CD4-positive, alpha-beta T cell treated with Interleukin-4 for 4 hours (primary cell): ENCODE measurements at regions not wholly inside any gene's neighbourhood (a gene's known extent, or its start where the extent isn't known, plus 50 kb on each side); places are given as distances from the start of the nearest gene placed in this dataset.
A peak's percentile ranks its signal among the peaks of the same experiment; 100 is the strongest.

Source experiments
- DNase-seq: peaks from one replicate; pipeline ENCODE4 v3.0.0-alpha.2; 2020

DNA sequence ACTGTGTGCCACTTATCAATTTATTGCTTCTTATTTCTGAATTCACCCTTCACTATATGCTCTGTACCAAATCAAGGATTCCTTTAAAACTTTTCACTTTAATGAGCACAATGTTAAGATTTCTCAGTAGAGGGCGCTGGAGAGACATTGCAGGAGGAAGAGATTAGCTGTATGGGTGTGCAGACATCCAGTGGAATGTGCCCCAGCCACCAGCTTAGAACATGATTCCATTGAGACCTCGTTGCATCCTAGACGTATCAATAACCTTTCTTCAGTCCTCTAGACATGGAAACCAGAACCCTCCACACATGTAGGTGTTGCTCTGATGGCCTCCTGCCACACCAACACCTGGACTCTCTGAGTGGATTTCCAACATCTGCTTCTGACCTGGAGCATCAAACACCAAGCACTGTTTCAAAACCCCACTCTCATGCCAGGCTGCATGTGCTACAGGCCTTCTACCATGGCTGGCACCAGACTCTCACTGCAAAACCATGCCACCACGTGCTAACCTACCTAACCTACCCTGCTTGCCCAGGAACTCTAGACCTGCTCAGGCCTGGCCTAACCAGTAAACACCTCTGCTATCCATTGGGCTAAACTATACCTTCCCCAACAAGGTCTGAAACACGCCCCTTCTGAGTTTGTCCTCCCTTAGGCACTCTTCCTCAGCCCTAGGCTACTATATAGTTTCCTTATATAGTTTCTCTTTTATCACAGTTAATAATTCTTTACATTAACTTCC lies 633.2 kb upstream of the PKDCC start:
- DNase-seq = peak; percentile 2

DNA sequence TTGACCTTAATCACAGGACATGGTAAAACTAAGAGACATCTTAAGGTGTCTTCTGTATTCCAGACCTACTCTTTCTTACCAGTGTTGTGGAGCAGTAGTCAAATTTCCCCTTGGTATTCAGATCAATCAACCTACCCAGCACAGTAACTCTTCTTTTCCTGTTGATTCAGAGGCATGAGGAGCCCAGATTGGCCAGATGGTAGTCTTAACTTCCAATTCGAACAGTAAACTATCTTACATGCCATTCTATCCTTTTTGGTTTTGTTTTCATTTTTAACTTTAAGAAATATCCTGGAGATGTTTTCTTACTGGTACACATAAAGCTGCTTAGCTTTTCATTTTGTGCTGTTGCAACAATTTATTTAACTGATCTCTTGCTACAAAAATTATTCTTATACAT lies 630.3 kb upstream of the PKDCC start:
- no peak for DNase-seq

DNA sequence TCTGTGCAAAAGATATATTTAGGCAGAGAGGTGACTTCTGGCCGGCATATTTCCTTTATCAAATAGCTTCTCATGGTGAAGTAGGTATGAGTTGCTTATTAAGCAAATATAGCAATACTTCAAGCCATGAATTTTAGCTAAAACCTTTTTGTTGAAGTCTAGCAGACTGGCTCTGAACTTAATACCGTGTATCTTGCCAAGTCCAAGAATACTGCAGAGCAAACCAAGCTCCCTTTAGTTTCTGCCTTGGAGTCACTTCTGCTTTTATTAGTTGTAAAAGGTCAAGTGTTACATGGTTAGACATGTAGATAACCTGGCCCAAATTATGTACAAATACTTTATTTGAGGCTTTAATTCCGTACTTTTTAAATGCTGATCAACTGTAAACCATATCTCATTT lies 627.6 kb upstream of the PKDCC start:
- no peak for DNase-seq

DNA sequence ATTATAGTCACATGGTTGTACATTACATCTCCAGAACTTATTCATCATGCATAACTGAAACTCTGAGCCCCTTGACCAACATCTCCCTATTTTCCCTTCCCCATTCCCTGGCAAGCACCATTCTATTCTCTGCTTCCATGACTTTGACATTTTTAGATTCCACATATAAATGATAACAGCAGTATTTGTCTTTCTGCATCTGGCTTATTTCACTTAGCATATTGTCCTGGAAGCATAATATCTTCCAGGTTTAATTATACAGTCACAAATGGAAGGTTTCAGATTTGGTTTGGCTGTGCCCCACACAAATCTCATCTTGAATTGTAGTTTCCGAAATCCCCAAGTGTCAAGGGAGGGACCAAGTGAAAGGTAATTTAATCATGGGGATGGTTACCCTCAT lies 626.9 kb upstream of the PKDCC start:
- DNase-seq = no peak

DNA sequence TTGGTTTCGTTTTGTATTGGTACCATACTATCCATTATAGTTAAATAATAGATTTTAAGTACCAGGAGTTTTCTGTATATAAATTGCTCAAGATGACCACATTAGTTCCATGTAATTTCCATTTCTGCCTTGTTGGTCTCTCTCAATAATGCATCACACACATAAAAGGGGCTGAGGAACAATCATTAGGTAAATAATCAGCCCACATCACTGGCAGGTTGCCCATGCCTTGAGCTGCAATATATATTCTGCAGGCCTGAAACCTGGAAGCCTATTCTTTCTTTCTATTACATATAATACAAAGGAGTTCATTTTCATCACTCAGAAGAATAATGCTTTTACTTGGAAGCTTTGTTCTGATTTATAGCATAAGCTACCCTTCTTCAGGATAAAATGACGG lies 616.1 kb upstream of the PKDCC start:
- DNase-seq = no peak

DNA sequence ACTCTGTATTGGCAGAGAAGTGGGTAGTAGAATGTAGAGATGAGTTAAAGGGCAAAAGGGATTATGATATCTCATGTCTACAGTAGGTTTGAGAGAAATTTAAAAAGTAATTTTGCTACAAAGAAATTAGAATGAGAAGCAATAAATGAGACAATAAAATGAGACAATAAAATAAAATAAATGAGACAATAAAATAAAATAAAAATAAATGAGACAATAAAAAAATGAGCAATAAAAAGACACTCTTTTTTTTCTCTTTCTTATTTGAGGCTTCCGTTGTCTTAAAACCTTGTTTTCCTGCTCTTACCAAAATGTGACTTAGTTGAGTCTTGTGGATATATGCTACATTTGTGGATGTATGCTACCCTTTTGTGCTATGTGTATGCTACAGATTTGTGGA lies 615.4 kb upstream of the PKDCC start:
- DNase-seq = no peak

DNA sequence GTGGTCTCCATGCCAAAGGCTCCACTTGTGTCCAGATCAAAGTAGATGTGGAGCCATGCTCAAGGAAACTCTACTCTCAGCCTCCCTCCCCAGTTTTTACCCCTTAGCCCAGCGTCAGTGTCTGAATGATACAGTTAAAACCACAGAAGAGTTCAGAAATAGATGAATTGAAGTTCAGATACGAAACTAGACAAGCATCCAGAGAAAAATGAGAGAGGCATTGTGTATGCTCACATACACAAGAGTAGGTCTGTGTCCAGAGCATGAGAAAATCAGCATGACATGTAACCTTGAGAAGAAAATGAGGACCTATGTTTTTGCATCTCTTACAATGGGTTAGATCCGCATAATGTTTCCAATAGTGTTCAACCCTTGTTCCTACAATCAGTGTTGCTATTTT lies 612.8 kb upstream of the PKDCC start:
- DNase-seq = no peak

DNA sequence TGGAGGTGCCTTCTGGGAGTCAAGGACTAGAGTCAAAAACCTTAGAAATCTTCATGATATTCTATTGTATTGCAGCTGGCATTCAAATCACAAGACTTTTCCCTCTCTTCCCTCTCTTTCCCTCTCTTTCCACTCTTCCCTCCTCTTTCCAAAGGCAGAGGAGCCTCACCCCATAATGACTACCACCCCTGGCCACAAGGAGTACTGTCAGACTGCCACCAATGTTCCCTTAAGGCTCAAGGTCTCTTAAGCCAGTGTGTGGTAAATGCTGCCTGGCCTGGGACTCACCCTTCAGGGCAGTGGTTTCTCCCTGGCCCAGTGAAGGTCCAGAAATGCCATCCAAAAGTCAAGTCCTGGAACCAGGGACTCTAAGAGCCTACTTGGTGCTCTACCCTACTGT lies 605.9 kb upstream of the PKDCC start:
- DNase-seq = no peak

DNA sequence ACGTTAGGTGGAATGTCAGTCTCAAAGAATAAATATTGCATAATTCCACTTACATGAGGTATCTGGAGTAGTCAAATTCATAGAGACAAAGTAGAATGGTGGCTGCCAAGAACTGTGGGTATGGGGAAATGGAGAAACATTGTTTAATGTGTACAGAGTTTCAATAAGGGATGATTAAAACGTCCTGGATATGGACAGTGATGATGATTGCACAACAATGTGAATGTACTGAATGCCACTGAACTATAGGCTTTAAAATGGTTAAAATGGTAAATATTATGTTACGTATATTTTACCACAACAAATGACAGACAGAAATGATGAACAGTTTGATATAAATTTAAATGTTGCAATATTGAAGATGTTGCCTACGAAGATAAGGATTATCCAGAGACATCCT lies 602.0 kb upstream of the PKDCC start:
- no peak for DNase-seq

DNA sequence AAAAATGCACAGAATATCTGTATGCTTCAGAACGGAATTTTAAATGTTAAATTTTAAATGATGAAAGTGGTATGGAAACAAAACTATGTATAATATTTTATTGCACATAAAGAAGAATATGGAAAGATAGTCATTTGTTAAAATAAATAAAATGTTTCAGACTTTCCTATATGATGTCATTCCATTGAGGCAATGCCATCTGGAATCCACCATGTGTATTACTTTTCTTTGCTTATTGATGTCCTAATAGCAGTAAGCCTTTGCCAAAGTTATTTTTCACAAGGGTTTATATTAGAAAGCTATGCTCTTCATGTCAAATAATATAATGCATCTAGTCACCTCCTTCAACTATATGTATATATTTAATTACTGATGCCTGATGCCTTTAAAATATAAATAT lies 601.6 kb upstream of the PKDCC start:
- no peak for DNase-seq

DNA sequence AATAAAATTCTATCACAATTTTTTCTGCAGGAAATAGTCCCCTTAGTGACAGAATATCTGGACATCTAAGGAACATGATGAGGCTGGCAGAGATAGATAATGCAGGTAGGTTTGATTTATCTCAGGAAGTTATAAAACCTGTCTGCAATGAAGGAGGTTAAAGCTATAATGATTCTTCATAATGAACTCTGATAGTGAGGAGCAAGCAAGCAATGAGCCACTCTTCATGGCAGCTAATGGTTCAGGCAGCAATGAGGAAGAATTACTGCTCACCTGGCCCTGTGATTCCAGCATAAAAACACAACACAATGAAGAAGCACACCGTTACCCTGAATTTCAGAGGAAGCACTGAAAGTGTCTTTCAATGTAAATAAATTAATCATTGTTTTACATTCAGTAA lies 599.6 kb upstream of the PKDCC start:
- DNase-seq = no peak

DNA sequence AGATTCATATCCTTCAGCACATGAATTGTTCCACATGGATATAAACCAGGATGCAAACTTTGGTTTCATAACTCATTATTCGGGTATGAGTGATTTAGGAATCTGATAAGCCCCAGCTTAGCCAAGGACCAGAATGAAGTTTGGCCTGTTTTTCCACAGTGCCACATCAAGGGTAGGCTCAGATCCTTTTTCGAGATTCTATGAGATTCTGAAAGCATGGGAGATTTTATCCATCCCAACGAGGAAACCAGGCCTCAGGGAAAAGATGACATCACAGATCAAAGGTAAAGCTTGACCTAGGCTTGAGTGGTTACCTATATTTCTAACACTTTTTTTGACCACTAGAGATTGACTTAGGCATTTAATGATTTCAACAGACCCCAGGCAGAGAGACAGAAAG lies 590.8 kb upstream of the PKDCC start:
- no peak for DNase-seq

DNA sequence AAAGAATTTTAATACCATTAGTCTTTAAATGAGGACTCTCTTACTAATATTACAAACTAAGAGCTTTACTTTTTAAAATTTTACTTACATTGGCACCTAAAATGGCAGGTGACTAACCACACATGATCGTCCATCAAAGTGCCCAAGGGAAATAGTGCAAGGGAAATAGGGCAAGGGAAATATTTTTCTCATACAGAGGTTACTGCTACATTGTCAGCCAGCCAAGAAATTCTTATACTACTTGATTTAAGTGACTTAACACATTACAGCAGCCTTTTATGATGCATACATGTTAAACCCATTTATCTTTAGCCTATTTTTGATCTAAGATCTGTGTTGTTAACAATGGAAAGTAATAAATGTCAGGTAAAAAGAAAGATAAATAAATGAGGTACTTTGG lies 587.2 kb upstream of the PKDCC start:
- DNase-seq = no peak

DNA sequence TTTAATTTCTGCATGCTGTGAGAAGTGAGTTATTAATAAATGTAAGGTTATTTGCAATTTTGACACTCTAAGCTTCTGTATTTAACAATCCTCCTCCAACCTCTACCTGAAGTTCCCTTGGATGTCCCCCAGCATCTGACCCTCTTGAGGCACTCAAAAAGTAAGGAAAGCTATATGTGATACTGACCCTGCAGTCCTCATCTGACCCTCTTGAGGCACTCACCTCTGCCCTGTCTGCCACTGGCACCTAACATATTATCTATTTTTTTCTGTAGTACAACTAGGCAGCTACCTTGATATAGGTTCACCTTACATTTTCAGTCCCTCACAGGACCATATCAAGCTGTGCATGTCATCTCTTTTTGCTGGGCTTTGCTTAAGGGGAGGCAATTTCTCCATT lies 583.4 kb upstream of the PKDCC start:
- no peak for DNase-seq

DNA sequence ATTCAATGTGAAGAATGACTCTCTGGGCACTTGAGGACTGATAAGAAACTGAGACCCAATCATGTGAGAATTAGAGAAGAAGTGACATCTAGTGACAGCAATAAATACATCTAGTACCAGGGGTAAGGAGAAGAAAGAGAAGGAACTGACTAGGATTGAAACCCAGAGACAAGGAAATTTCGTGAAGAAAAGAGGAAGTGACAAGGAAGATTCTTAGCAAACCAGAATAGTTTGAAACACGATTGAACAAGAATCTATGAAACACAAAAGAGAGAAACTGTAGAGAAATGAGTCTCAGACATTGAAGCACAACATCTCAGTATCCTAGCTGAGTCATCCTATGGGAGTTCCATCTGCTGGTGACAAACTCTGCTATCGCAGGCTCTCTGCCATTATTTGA lies 571.9 kb upstream of the PKDCC start:
- no peak for DNase-seq

DNA sequence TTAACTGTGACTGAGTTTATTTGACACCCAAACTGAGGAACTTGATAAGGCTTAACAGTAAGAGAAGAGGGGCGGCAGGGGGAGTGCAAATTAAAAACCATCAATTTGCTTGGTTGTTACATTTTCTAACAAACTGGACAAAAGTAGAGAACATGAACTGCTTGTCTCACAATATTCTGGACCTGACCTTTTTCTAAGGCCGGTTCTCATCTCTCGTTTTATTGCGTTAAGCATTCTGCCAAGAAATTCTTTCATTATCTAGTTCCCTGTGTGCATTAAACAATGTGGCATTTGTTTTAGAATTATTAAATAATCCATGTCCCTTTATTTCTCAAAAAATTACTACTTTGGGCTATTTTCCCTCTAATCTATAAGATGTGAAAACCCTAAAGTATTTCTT lies 565.2 kb upstream of the PKDCC start:
- DNase-seq = no peak

DNA sequence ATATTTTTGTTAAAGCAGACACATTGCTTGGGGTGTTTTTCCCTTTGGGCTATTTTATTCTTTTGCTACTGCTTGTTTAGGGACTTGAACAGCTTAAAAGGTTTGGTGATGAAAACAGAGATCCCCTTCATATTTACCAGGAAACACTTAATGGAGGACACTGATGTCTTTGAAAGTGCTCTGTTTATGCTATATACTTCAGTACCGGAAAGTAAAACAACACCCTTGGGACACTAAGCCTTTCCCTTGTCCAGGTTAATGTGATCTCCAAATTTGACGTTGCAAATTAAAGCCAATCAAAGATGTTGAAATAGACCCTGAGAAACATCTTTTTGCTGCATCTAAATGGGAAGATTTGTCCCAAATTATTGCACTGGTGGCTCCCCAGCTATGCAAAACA lies 564.6 kb upstream of the PKDCC start:
- no peak for DNase-seq

DNA sequence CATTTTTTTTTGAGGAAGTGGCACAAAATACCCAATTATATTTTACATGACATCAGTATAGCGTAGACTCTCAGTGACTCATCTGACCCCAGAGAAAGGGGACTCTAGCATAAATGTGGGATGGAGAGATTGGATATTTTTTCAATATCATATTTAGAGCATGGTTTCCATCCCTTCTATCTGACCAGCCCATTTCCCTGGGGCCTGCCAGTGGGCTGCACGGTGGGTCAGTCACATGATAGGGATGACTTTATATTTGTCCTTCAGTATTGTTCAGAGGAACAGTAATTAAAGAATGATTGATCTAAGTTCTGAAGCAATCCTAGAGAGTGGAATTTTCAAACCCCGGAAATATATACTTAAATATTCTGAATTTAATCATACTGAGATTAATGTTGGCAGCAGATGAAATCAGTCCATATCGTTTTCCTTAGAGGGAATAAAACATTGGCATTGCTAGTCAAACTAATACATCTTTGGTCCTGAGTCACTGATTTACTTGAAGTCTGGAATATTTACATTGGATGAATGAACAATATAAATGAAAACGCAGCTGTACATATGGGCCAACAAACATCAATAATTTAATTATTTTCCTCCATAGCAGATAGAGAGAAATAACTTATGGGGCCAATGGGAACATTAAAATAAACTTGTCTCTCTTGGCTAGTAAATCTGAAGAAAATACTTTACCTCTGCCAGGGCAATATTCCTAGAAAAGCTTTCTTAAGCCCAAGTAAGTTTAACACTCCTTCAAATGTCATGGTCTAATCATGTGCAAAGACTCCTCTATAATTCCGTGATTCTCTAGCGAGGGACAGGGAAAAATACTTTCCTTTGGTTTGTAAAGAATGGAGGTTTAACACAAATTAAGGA lies 563.6 kb upstream of the PKDCC start:
- DNase-seq = no peak

DNA sequence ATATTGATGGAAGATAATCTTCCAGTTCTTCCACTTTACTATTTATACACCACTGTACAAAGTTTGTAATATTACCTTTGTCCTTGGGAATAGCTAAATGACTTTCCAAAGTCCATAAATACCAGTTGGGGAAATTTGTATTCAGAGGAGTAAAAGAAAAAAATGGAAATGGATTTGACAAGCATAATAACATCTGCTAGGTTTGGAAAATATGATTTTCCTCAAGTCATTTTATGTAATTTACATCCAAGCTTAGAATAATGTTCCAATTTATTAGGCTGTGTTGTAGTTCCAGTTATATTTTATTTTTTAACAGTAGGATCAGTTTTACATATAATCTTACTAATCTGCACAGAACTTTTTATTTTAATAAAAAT lies 563.0 kb upstream of the PKDCC start:
- DNase-seq = no peak

DNA sequence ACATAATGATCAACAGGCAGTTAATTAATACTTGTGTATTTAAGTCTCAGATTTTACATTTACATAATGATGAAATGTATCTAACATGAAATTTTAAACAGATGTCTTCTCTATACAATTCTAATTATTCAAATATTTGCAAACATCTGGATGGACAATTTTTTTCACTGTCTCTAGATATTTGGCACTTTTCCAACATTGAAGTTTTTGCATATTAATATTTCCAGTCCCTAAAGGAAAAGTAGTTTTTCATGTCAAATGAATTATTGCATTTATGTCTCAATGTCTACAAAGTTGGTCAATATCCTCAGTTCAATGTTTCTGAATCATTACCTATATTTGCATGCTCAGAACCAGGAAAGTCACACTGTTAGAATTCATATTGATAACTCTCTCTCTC lies 560.9 kb upstream of the PKDCC start:
- DNase-seq = no peak

DNA sequence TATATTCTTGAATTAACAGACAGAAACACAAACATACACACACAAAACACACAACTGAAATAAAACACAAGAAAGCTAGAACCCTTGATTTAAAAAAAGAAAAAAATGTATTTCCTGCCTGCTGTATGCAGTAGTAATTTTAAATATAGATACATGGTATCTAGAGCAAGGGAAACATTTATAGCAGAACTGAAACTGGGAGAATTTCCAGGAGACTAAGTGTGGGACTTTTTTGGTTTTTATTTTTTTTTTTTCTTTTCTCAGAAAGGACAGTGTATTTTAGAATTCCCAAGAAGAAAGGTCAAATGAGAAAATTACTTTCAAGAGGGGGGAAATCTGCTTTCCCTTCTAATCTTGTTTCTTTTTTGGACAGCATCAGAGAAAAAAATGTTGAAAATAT lies 558.9 kb upstream of the PKDCC start:
- no peak for DNase-seq

DNA sequence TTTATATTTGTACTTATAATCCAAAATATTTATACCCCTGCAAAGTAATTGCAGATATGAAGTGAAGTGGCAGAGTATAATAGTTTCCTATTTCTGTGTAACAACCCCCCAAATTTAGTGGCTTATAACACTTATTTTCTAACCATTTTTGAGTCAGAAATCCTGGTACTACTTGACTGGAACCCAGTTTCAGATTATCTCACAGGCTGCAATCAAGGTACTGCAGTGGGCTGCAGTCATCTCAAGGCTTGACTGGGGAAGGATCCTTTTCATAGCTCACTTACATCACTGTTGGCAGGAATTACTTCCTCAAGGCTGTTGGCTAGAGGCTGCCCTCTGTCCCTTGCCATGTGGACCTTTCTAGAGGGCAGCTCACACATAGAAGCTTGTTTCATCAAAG lies 558.2 kb upstream of the PKDCC start:
- no peak for DNase-seq

DNA sequence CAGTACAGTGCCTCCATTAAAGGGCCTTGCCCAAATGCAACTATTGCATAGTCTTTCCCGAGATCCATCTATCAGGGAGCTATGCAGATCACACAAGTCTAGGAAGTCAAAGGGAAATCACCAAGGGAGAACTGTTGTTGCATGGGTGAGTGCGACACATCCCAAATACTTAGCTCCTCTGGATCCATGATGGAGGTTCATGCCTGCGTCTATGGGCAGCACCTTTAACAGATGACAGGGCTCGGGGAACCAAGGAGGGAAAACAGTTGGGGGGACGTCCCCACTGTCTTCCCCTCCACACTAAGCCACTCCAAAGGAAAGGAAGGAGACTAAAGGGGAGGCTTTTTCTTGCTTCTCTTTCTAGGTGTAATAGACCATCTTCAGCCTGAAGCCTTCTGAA lies 552.8 kb upstream of the PKDCC start:
- DNase-seq = no peak

DNA sequence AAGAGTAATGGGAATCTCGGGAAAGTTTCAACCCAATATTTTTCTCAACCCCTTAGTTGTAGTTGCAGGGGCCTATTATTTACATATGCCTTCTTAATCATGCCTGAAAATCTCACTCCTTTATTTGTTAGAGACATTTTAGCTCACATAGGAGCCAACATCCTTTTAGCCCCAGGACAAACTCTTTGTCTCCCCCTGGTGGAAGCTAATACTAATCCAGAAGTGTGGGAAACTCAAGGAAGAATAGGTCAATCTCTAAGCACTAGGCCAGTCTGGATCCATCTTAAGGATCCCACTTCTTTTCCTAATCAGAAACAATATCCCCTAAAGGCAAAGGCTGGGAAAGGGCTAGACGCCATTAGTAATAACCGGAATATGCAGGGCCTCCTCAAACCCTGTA lies 550.9 kb upstream of the PKDCC start:
- no peak for DNase-seq

DNA sequence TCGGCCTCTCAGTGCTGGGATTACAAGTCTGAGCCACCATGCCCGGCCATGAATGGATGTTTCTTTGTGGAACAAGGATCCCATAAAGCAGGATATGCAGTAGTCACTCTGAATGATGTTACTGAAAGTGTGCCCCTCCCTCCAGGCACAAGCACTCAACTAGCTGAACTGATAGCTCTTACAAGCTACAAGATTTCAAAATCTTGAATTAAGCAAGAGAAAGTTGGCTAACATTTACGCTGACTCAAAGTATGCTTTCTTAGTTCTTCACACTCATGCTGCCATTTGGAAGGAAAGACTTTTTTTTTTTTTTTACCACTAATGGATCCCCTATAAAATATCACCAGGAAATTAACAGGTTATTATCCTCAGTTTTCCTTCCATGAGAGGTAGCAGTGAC lies 549.0 kb upstream of the PKDCC start:
- DNase-seq = no peak
